Uterus (tissue), 3 donors: ENCODE measurements at regions not wholly inside any gene's neighbourhood (a gene's known extent, or its start where the extent isn't known, plus 50 kb on each side); places are given as distances from the start of the nearest gene placed in this dataset.

ENCODE experiments used
- DNase-seq, 2 donors: peaks; one replicate each; pipeline ENCODE4 v3.0.0-alpha.2; 2019 to 2020
- H3K27ac ChIP-seq, 2 donors: fragments of 200-600 bp; sonication (generic); 1 replicate in 1 of 2; 2 replicates in 1 of 2; pipeline ENCODE4 v1.5.1; 2016 to 2018
- H3K27me3 ChIP-seq, 2 donors: fragments of 200-600 bp; sonication (generic); one replicate each; pipeline ENCODE4 v1.5.1; 2018 to 2019; ENCODE audit warnings: control low read depth in 1 of 2
- H3K36me3 ChIP-seq, 2 donors: fragments of 200-600 bp; sonication (generic); one replicate each; pipeline ENCODE4 v1.5.1; 2019; ENCODE audit warnings: control low read depth in 1 of 2
- H3K4me1 ChIP-seq, 2 donors: fragments of 200-600 bp; sonication (generic); one replicate each; pipeline ENCODE4 v1.5.1; 2018 to 2019; ENCODE audit warnings: control low read depth in 1 of 2
- H3K4me3 ChIP-seq, 2 donors: fragments of 200-600 bp; sonication (generic); 1 replicate in 1 of 2; 2 replicates in 1 of 2; pipeline ENCODE4 v1.5.1; 2018 to 2019; ENCODE audit warnings: mild to moderate bottlenecking in 1 of 2
- H3K9me3 ChIP-seq, 2 donors: fragments of 200-600 bp; sonication (generic); one replicate each; pipeline ENCODE4 v1.5.1; 2019; ENCODE audit warnings: control low read depth in 1 of 2
- POLR2A ChIP-seq, 2 donors: fragments of 450-650 bp; IDR thresholded peaks; one replicate each; pipeline ENCODE4 v1.6.1; 2016; ENCODE audit warnings: antibody characterized with exemption in 2 of 2, mild to moderate bottlenecking in 1 of 2, moderate library complexity in 1 of 2
- intact Hi-C: fragments of 100-400 bp; cut with DNase I; formaldehyde crosslinking; loops from one replicate; pipeline ENCODE4 v1.15.1; 2023; ENCODE audit warnings: low total_unique reads
- TF ChIP-seq, protein P1 (sequence below), 4 experiments: fragments of 200-600 bp in 2 of 4; fragments of 450-650 bp in 2 of 4; sonication (generic) in 2 of 4; IDR thresholded peaks; one replicate each; pipeline ENCODE4 v1.5.1; 2016 to 2019; ENCODE audit warnings: antibody characterized with exemption in 4 of 4, mild to moderate bottlenecking in 2 of 4, moderate library complexity in 1 of 4
- donor health status: DM: yes; HTN: yes; CAD: no.

GRCh38 chr1:106022312-106022902 lies 1034.1 kb upstream of the PRMT6 start:
- Histone ChIP-seq H3K27ac (no peak overlapping the region), H3K9me3 (no peaks in the 10 kb centered on the region), H3K27me3 (no peaks in the 10 kb centered on the region), H3K4me1 (no peaks in the 10 kb centered on the region), H3K36me3 (no peaks in the 10 kb centered on the region), H3K4me3 (no peak overlapping the region)
- no peak for DNase-seq
- TF ChIP-seq, protein P1, sequence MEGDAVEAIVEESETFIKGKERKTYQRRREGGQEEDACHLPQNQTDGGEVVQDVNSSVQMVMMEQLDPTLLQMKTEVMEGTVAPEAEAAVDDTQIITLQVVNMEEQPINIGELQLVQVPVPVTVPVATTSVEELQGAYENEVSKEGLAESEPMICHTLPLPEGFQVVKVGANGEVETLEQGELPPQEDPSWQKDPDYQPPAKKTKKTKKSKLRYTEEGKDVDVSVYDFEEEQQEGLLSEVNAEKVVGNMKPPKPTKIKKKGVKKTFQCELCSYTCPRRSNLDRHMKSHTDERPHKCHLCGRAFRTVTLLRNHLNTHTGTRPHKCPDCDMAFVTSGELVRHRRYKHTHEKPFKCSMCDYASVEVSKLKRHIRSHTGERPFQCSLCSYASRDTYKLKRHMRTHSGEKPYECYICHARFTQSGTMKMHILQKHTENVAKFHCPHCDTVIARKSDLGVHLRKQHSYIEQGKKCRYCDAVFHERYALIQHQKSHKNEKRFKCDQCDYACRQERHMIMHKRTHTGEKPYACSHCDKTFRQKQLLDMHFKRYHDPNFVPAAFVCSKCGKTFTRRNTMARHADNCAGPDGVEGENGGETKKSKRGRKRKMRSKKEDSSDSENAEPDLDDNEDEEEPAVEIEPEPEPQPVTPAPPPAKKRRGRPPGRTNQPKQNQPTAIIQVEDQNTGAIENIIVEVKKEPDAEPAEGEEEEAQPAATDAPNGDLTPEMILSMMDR (IDR thresholded peaks at IDR 0.05): no peak
- no peak for TF ChIP-seq POLR2A (IDR thresholded peaks at IDR 0.05)
- intact Hi-C loops: no loop called here

DNA sequence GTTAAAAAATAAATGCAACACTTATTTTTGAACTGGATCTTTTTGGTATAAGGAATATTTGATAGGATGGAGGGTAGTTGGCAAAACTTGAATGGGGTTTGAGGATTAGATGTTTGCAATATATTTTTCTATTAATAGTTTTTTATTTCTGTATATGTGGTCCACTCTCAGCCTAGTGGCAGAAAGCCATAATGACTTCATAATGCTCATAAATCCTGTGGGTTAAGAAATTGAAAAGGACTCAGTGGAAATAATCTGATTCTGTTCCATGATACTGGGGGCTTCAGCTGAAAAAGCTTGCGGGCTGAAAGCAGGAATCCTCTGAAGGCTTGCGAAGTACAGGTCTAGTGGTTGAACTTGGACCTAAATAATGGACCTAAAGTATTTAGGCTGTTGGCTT lies 1028.6 kb upstream of the PRMT6 start:
- H3K36me3 ChIP-seq: no peaks in the 10 kb centered on the region
- H3K27me3 ChIP-seq: no peaks in the 10 kb centered on the region
- H3K9me3 ChIP-seq: no peaks in the 10 kb centered on the region
- no peak for DNase-seq
- intact Hi-C loops: no loop called here
- TF ChIP-seq, protein P1 (IDR thresholded peaks at IDR 0.05): no peak
- TF ChIP-seq POLR2A (IDR thresholded peaks at IDR 0.05): no peak
- H3K4me1 ChIP-seq: no peaks in the 10 kb centered on the region
- no peak overlapping the region for H3K4me3 ChIP-seq
- H3K27ac ChIP-seq: no peak overlapping the region

- intact Hi-C loops: no loop called here
Measured at GRCh38 chr1:106037526-106037925, 1018.9 kb upstream of the PRMT6 start.

GRCh38 chr1:106038260-106038659 lies 1018.2 kb upstream of the PRMT6 start:
- H3K36me3 ChIP-seq: no peaks in the 10 kb centered on the region
- intact Hi-C loops: no loop called here
- TF ChIP-seq, protein P1 (IDR thresholded peaks at IDR 0.05): no peak
- TF ChIP-seq POLR2A (IDR thresholded peaks at IDR 0.05): no peak
- no peaks in the 10 kb centered on the region for H3K27me3 ChIP-seq
- no peaks in the 10 kb centered on the region for H3K4me1 ChIP-seq
- H3K9me3 ChIP-seq: no peaks in the 10 kb centered on the region
- no peak overlapping the region for H3K4me3 ChIP-seq
- DNase-seq: no peak
- H3K27ac ChIP-seq: no peak overlapping the region

More at GRCh38 chr1:106037526-106037925, 1018.9 kb upstream of the PRMT6 start:
- Histone ChIP-seq H3K4me3 (no peak overlapping the region), H3K27me3 (no peaks in the 10 kb centered on the region), H3K27ac (no peak overlapping the region), H3K4me1 (no peaks in the 10 kb centered on the region), H3K9me3 (no peaks in the 10 kb centered on the region), H3K36me3 (no peaks in the 10 kb centered on the region)
- TF ChIP-seq, protein P1 (IDR thresholded peaks at IDR 0.05): no peak
- no peak for TF ChIP-seq POLR2A (IDR thresholded peaks at IDR 0.05)
- no peak for DNase-seq

DNA sequence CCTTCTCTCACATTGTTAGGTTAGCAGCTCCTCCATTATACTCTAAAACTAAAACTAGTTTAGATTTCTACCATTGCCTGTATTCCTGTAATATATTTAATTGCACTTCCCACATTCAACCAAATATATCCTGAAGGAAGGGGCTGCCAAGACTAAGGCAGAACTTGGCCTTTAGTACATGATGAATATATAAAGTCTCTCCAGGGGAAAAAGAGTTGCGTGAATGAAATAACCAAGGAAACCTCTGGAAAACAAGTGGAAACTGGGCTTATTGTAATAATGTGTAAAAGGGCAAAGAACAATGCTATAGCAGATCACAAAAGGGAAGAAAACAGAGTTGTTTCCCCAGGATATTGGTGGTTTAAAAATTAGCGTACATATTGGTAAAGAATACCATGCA lies 1012.5 kb upstream of the PRMT6 start:
- H3K27ac ChIP-seq: no peak overlapping the region
- no peak for DNase-seq
- no peaks in the 10 kb centered on the region for H3K4me1 ChIP-seq
- H3K36me3 ChIP-seq: no peaks in the 10 kb centered on the region
- no peaks in the 10 kb centered on the region for H3K27me3 ChIP-seq
- H3K9me3 ChIP-seq: no peaks in the 10 kb centered on the region
- no peak overlapping the region for H3K4me3 ChIP-seq
- intact Hi-C loops: no loop called here
- TF ChIP-seq POLR2A (IDR thresholded peaks at IDR 0.05): no peak
- TF ChIP-seq, protein P1 (IDR thresholded peaks at IDR 0.05): no peak
